ENCODE measurements at regions not wholly inside any gene's neighbourhood (a gene's known extent, or its start where the extent isn't known, plus 50 kb on each side); places are given as distances from the start of the nearest gene placed in this dataset.
"Not testable (repeated sequence)": the region's sequence is repeated elsewhere in the genome, so short reads cannot be mapped to it uniquely, and the experiment has no call there.

GRCh38 chr4:111136967-111137366 is 514.1 kb upstream of the PITX2 start:
- ATAC-seq (ENCODE audit: insufficient read depth, low read depth) (peak; percentile 74), DNase-seq (peak; percentile 7)
- H3K4me2 ChIP-seq (ENCODE audit: insufficient read depth, low read length) = no peak overlapping the region
- H3K36me3 ChIP-seq (ENCODE audit: insufficient read depth, low read length) = no peaks in the 10 kb centered on the region
- no peak overlapping the region for H3K27ac ChIP-seq (ENCODE audit: low read length)
- no peaks in the 10 kb centered on the region for H3K27me3 ChIP-seq (ENCODE audit: insufficient read depth, low read length, poor library complexity)
- no peaks in the 10 kb centered on the region for H3K9me3 ChIP-seq (ENCODE audit: insufficient read depth, low read length, severe bottlenecking)
- no peak overlapping the region for H3K9ac ChIP-seq (ENCODE audit: low read depth, low read length)
- TF ChIP-seq CTCF (IDR thresholded peaks at IDR 0.05; ENCODE audit: borderline replicate concordance, extremely low read depth, low read length, poor library complexity, severe bottlenecking) (no peak), EZH2 (IDR thresholded peaks at IDR 0.05; ENCODE audit: borderline replicate concordance, low read depth, low read length, severe bottlenecking) (no peak)
- no peaks in the 10 kb centered on the region for H4K20me1 ChIP-seq (ENCODE audit: insufficient read depth, low read length)
- no peaks in the 10 kb centered on the region for H3K79me2 ChIP-seq (ENCODE audit: insufficient read depth, low read length)
- H3K4me3 ChIP-seq (ENCODE audit: low read depth in 1 of 2, low read length in 2 of 2) = no peak overlapping the region
- no peak overlapping the region for H2AFZ ChIP-seq (ENCODE audit: low read depth, low read length)
- H3K4me1 ChIP-seq (ENCODE audit: insufficient read depth, low read length) = no peaks in the 10 kb centered on the region

DNA sequence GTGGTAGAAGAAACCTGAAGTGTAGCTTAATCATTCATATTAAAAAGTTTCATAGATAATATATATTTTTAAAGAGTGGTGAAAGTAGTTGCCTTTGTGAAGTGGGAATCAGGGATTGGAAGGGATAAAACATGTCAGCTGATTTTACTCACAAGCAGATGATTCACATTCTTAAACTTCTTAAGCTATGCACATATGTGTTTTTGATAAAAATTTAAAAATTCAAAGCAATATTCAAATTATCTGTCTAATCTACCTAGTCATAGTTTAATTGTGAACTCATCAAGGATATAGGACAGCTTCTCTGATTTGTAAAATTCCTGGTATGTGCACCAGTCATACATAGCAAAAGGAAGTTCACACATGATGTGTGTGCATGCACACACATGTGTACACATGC is 520.6 kb upstream of the PITX2 start:
- Histone ChIP-seq H3K4me3 (ENCODE audit: low read depth in 1 of 2, low read length in 2 of 2) (no peak overlapping the region), H3K9ac (ENCODE audit: low read depth, low read length) (no peak overlapping the region), H3K27me3 (ENCODE audit: insufficient read depth, low read length, poor library complexity) (no peaks in the 10 kb centered on the region), H3K9me3 (ENCODE audit: insufficient read depth, low read length, severe bottlenecking) (no peaks in the 10 kb centered on the region), H3K4me1 (ENCODE audit: insufficient read depth, low read length) (no peaks in the 10 kb centered on the region), H2AFZ (ENCODE audit: low read depth, low read length) (no peak overlapping the region), H3K4me2 (ENCODE audit: insufficient read depth, low read length) (no peak overlapping the region), H3K36me3 (ENCODE audit: insufficient read depth, low read length) (no peaks in the 10 kb centered on the region), H3K79me2 (ENCODE audit: insufficient read depth, low read length) (no peaks in the 10 kb centered on the region), H4K20me1 (ENCODE audit: insufficient read depth, low read length) (no peaks in the 10 kb centered on the region), H3K27ac (ENCODE audit: low read length) (no peak overlapping the region)
- ATAC-seq (ENCODE audit: insufficient read depth, low read depth) (no peak), DNase-seq (no peak)
- TF ChIP-seq EZH2 (IDR thresholded peaks at IDR 0.05; ENCODE audit: borderline replicate concordance, low read depth, low read length, severe bottlenecking) (no peak), CTCF (IDR thresholded peaks at IDR 0.05; ENCODE audit: borderline replicate concordance, extremely low read depth, low read length, poor library complexity, severe bottlenecking) (no peak)

GRCh38 chr4:111154934-111155333 is 532.1 kb upstream of the PITX2 start:
- no peak for TF ChIP-seq CTCF (IDR thresholded peaks at IDR 0.05; ENCODE audit: borderline replicate concordance, extremely low read depth, low read length, poor library complexity, severe bottlenecking)
- no peak for TF ChIP-seq EZH2 (IDR thresholded peaks at IDR 0.05; ENCODE audit: borderline replicate concordance, low read depth, low read length, severe bottlenecking)
- Histone ChIP-seq H4K20me1 (ENCODE audit: insufficient read depth, low read length) (no peaks in the 10 kb centered on the region), H3K27me3 (ENCODE audit: insufficient read depth, low read length, poor library complexity) (no peaks in the 10 kb centered on the region), H3K27ac (ENCODE audit: low read length) (no peak overlapping the region), H3K4me3 (ENCODE audit: low read depth in 1 of 2, low read length in 2 of 2) (no peak overlapping the region), H3K9ac (ENCODE audit: low read depth, low read length) (no peak overlapping the region), H2AFZ (ENCODE audit: low read depth, low read length) (no peak overlapping the region), H3K4me2 (ENCODE audit: insufficient read depth, low read length) (no peak overlapping the region), H3K4me1 (ENCODE audit: insufficient read depth, low read length) (no peaks in the 10 kb centered on the region), H3K79me2 (ENCODE audit: insufficient read depth, low read length) (no peaks in the 10 kb centered on the region), H3K9me3 (ENCODE audit: insufficient read depth, low read length, severe bottlenecking) (peaks cover 12% of the 10 kb centered on the region), H3K36me3 (ENCODE audit: insufficient read depth, low read length) (no peaks in the 10 kb centered on the region)
- DNase-seq = no peak
- no peak for ATAC-seq (ENCODE audit: insufficient read depth, low read depth)

DNA sequence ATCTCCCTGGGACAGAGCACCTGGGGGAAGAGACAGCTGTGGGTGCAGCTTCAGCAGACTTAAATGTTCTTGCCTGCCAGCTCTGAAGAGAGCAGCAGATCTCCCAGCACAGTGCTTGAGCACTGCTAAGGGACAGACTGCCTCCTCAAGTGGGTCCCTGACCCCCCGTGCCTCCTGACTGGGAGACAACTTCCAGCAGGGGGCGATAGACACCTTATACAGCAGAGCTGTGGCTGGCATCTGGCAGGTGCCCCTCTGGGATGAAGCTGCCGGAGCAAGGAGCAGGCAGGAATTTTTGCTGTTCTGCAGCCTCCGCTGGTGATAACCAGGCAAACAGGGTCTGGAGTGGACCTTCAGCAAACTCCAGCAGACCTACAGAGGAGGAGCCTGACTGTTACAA is 541.7 kb upstream of the PITX2 start:
- H3K4me1 ChIP-seq (ENCODE audit: insufficient read depth, low read length); ATAC-seq (ENCODE audit: insufficient read depth, low read depth); H4K20me1 ChIP-seq (ENCODE audit: insufficient read depth, low read length); H3K4me3 ChIP-seq (ENCODE audit: low read depth in 1 of 2, low read length in 2 of 2); H3K27ac ChIP-seq (ENCODE audit: low read length); H3K9me3 ChIP-seq (ENCODE audit: insufficient read depth, low read length, severe bottlenecking); H3K9ac ChIP-seq (ENCODE audit: low read depth, low read length); H3K4me2 ChIP-seq (ENCODE audit: insufficient read depth, low read length); H3K79me2 ChIP-seq (ENCODE audit: insufficient read depth, low read length); H2AFZ ChIP-seq (ENCODE audit: low read depth, low read length); H3K36me3 ChIP-seq (ENCODE audit: insufficient read depth, low read length); H3K27me3 ChIP-seq (ENCODE audit: insufficient read depth, low read length, poor library complexity): not testable (repeated sequence)
- peak; percentile 17 for TF ChIP-seq CTCF (IDR thresholded peaks at IDR 0.05; ENCODE audit: borderline replicate concordance, extremely low read depth, low read length, poor library complexity, severe bottlenecking)
- peak; percentile 6 for DNase-seq

Measured in DND-41 (cell line).